PC-3 (cell line): ENCODE measurements at regions not wholly inside any gene's neighbourhood (a gene's known extent, or its start where the extent isn't known, plus 50 kb on each side); places are given as distances from the start of the nearest gene placed in this dataset.

Experiments
- ATAC-seq: fragments of 200-7000 bp; cut with Tn5 transposase; 2 replicates; pipeline ENCODE4 v1.9.1; 2020; ENCODE audit warnings: mild to moderate bottlenecking, moderate library complexity
- BruUV-seq: library from RNA; stranded (reverse); fragments of 400-500 nt; replicated peaks from 2 replicates; lab custom pipeline; 2021; lab: Mats Ljungman, UMichigan
- CTCF ChIA-PET: fragments of 300-600 bp; sonication (Branson Sonifier 250); formaldehyde crosslinking; loops from one replicate; lab custom pipeline; 2022; ENCODE audit warnings: antibody characterized with exemption; lab: Charles Lee
- POLR2A ChIA-PET: fragments of 300-600 bp; sonication (Branson Sonifier 250); formaldehyde crosslinking; loops from one replicate; lab custom pipeline; 2022; ENCODE audit warnings: antibody characterized with exemption; ENCODE audit not compliant: unreplicated experiment; lab: Charles Lee
- DNase-seq: peaks from one replicate; pipeline ENCODE4 v3.0.0-alpha.2; 2015
- H2AFZ ChIP-seq: fragments of 300-600 bp; sonication (generic); 2 replicates; pipeline ENCODE4 v1.6.0; 2016; ENCODE audit warnings: antibody characterized with exemption, low read length
- H3F3A ChIP-seq: fragments of 300-600 bp; sonication (generic); one replicate; pipeline ENCODE4 v1.6.0; 2017; ENCODE audit warnings: antibody characterized with exemption, low read length, control low read depth, mild to moderate bottlenecking; ENCODE audit not compliant: unreplicated experiment
- H3K27ac ChIP-seq: fragments of 300-600 bp; sonication (generic); 2 replicates; pipeline ENCODE4 v1.5.1; 2016; ENCODE audit warnings: mild to moderate bottlenecking, low read length
- H3K27me3 ChIP-seq: fragments of 300-600 bp; sonication (generic); 2 replicates; pipeline ENCODE4 v1.6.1; 2016; ENCODE audit warnings: low read length, mixed read lengths
- H3K36me3 ChIP-seq: fragments of 300-600 bp; sonication (generic); 2 replicates; pipeline ENCODE4 v1.6.1; 2016; ENCODE audit warnings: low read depth, mixed run types, low read length, mixed read lengths
- H3K4me1 ChIP-seq: fragments of 300-600 bp; sonication (generic); 2 replicates; pipeline ENCODE4 v1.5.1; 2016; ENCODE audit warnings: low read length; ENCODE audit not compliant: insufficient read depth
- H3K4me2 ChIP-seq: fragments of 300-600 bp; sonication (generic); 2 replicates; pipeline ENCODE4 v1.6.0; 2016; ENCODE audit warnings: low read length
- H3K4me3 ChIP-seq: fragments of 300-600 bp; sonication (generic); 2 replicates; pipeline ENCODE4 v1.5.1; 2016; ENCODE audit warnings: mild to moderate bottlenecking, low read length, mixed read lengths
- H3K79me2 ChIP-seq: fragments of 300-600 bp; sonication (generic); 2 replicates; pipeline ENCODE4 v1.6.1; 2017; ENCODE audit warnings: low read length, mixed read lengths
- H3K9ac ChIP-seq: fragments of 300-600 bp; sonication (generic); 2 replicates; pipeline ENCODE4 v1.6.0; 2016; ENCODE audit warnings: mild to moderate bottlenecking, low read length
- H3K9me2 ChIP-seq: fragments of 300-600 bp; sonication (generic); replicated peaks from 2 replicates; pipeline ENCODE4 v1.6.1; 2016; ENCODE audit warnings: mixed run types, low read length, mixed read lengths
- H3K9me3 ChIP-seq: fragments of 300-600 bp; sonication (generic); 2 replicates; pipeline ENCODE4 v1.6.1; 2016; ENCODE audit warnings: low read length, mixed read lengths
- H4K20me1 ChIP-seq: fragments of 300-600 bp; sonication (generic); 2 replicates; pipeline ENCODE4 v1.6.1; 2016; ENCODE audit warnings: low read length, mixed read lengths
- CTCF ChIP-seq: fragments of 300-600 bp; sonication (generic); conservative IDR thresholded peaks from 2 replicates; pipeline ENCODE4 v1.5.1; 2017; ENCODE audit warnings: antibody characterized with exemption, low read depth, mild to moderate bottlenecking, low read length
- EZH2 ChIP-seq: fragments of 300-600 bp; sonication (generic); IDR thresholded peaks from one replicate; pipeline ENCODE4 v1.6.1; 2017; ENCODE audit warnings: antibody characterized with exemption, mild to moderate bottlenecking, low read length; ENCODE audit not compliant: unreplicated experiment
- EZH2phosphoT487 ChIP-seq: fragments of 300-600 bp; sonication (generic); IDR thresholded peaks from 2 replicates; pipeline ENCODE4 v1.6.1; 2018; ENCODE audit warnings: mild to moderate bottlenecking, antibody characterized with exemption, low read length, borderline replicate concordance
- intact Hi-C: fragments of 100-400 bp; cut with micrococcal nuclease; formaldehyde crosslinking; loops from 2 replicates; pipeline ENCODE4 v1.9.0; 2023

- CTCF ChIA-PET = no interaction called here
- no TSS peak for BruUV-seq
- Histone ChIP-seq H3F3A (no peaks in the 10 kb centered on the region), H3K79me2 (no peaks in the 10 kb centered on the region), H2AFZ (no peak overlapping the region), H3K36me3 (no peaks in the 10 kb centered on the region), H3K9me3 (no peaks in the 10 kb centered on the region), H3K4me2 (no peak overlapping the region), H3K4me3 (no peak overlapping the region), H3K9ac (no peak overlapping the region), H3K9me2 (no peaks in the 10 kb centered on the region), H3K27me3 (peaks cover 7% of the 10 kb centered on the region; the same call in 1 of the 2 replicates), H3K27ac (no peak overlapping the region), H3K4me1 (no peaks in the 10 kb centered on the region), H4K20me1 (no peaks in the 10 kb centered on the region)
- DNase-seq (no peak), ATAC-seq (no peak)
- intact Hi-C loops = no loop called here
- TF ChIP-seq EZH2phosphoT487 = no peak
- TF ChIP-seq CTCF = no peak
- no peak for TF ChIP-seq EZH2
- POLR2A ChIA-PET = no interaction called here
Observed at GRCh38 chr5:4832471-4832870, 307.7 kb upstream of the ADAMTS16 start.

GRCh38 chr5:4833104-4833738, 306.9 kb upstream of the ADAMTS16 start:
- no peak overlapping the region for H3K4me3 ChIP-seq
- peaks cover 7% of the 10 kb centered on the region; the same call in 1 of the 2 replicates for H3K27me3 ChIP-seq
- POLR2A ChIA-PET = no interaction called here
- no peak for TF ChIP-seq EZH2phosphoT487
- TF ChIP-seq EZH2 = no peak
- no peak for TF ChIP-seq CTCF
- H3K4me1 ChIP-seq = no peaks in the 10 kb centered on the region
- H3K9ac ChIP-seq = no peak overlapping the region
- no TSS peak for BruUV-seq
- intact Hi-C loops = no loop called here
- no peak overlapping the region for H3K4me2 ChIP-seq
- no peaks in the 10 kb centered on the region for H3K9me2 ChIP-seq
- H4K20me1 ChIP-seq = no peaks in the 10 kb centered on the region
- no peaks in the 10 kb centered on the region for H3K9me3 ChIP-seq
- no peak for ATAC-seq
- no peak for DNase-seq
- H3K79me2 ChIP-seq = no peaks in the 10 kb centered on the region
- H3K27ac ChIP-seq = no peak overlapping the region
- no peak overlapping the region for H2AFZ ChIP-seq
- CTCF ChIA-PET = no interaction called here
- no peaks in the 10 kb centered on the region for H3F3A ChIP-seq
- H3K36me3 ChIP-seq = no peaks in the 10 kb centered on the region

GRCh38 chr5:4837489-4838058, 302.6 kb upstream of the ADAMTS16 start:
- H3K36me3 ChIP-seq = no peaks in the 10 kb centered on the region
- H4K20me1 ChIP-seq = no peaks in the 10 kb centered on the region
- intact Hi-C loops = no loop called here
- H3K27me3 ChIP-seq = peaks cover 13% of the 10 kb centered on the region
- BruUV-seq = no TSS peak
- H2AFZ ChIP-seq = no peak overlapping the region
- no peak overlapping the region for H3K27ac ChIP-seq
- TF ChIP-seq CTCF = no peak
- TF ChIP-seq EZH2phosphoT487 = no peak
- no peak for TF ChIP-seq EZH2
- H3K9me2 ChIP-seq = no peaks in the 10 kb centered on the region
- no peak overlapping the region for H3K4me2 ChIP-seq
- ChIA-PET CTCF (no interaction called here), POLR2A (no interaction called here)
- H3K9me3 ChIP-seq = no peaks in the 10 kb centered on the region
- ATAC-seq = no peak
- H3K4me1 ChIP-seq = no peaks in the 10 kb centered on the region
- no peak for DNase-seq
- H3K4me3 ChIP-seq = no peak overlapping the region
- H3K79me2 ChIP-seq = no peaks in the 10 kb centered on the region
- no peaks in the 10 kb centered on the region for H3F3A ChIP-seq
- H3K9ac ChIP-seq = no peak overlapping the region
